GM12892 (cell line): ENCODE measurements at regions not wholly inside any gene's neighbourhood (a gene's known extent, or its start where the extent isn't known, plus 50 kb on each side); places are given as distances from the start of the nearest gene placed in this dataset.
"Not testable (repeated sequence)": the region's sequence is repeated elsewhere in the genome, so short reads cannot be mapped to it uniquely, and the experiment has no call there.

Experiments
- DNase-seq: peaks from one replicate; pipeline ENCODE4 v3.0.0; 2011; ENCODE audit not compliant: insufficient read length
- FAIRE-seq: peaks from 2 replicates; lab custom pipeline; 2011; peaks lifted over from hg19 to GRCh38; lab: Jason Lieb, UNC
- POLR2A ChIP-seq: IDR thresholded peaks from 2 replicates; pipeline ENCODE4 v1.6.1; 2011; ENCODE audit warnings: low read depth, low read length, control low read depth
- POLR2AphosphoS5 ChIP-seq: IDR thresholded peaks from 2 replicates; pipeline ENCODE4 v1.6.1; 2011; ENCODE audit warnings: low read depth, low read length, control low read depth
- TAF1 ChIP-seq: IDR thresholded peaks from 2 replicates; pipeline ENCODE4 v1.6.1; 2011; ENCODE audit warnings: low read depth, mild to moderate bottlenecking, control low read depth, low read length, borderline replicate concordance

GRCh38 chr9:115815786-115816185 is 337.8 kb upstream of the PAPPA start:
- FAIRE-seq (no peak), DNase-seq (no peak)
- TF ChIP-seq TAF1 (no peak), POLR2A (no peak), POLR2AphosphoS5 (no peak)

GRCh38 chr9:115818651-115819050 is 334.9 kb upstream of the PAPPA start:
- DNase-seq, FAIRE-seq: not testable (repeated sequence)

- DNase-seq (no peak), FAIRE-seq (no peak)
- TF ChIP-seq TAF1, result no peak
- TF ChIP-seq POLR2AphosphoS5, result no peak
Measured at GRCh38 chr9:115832031-115832430, 321.6 kb upstream of the PAPPA start.

GRCh38 chr9:115837618-115838017 is 316.0 kb upstream of the PAPPA start:
- no peak for DNase-seq
- TF ChIP-seq POLR2A (no peak), TAF1 (no peak), POLR2AphosphoS5 (no peak)

GRCh38 chr9:115838417-115838816 is 315.2 kb upstream of the PAPPA start:
- no peak for TF ChIP-seq POLR2A
- no peak for TF ChIP-seq TAF1
- TF ChIP-seq POLR2AphosphoS5, result no peak
- DNase-seq (no peak), FAIRE-seq (no peak)

More at GRCh38 chr9:115837618-115838017, 316.0 kb upstream of the PAPPA start:
- no peak for FAIRE-seq

GRCh38 chr9:115844433-115844832 is 309.2 kb upstream of the PAPPA start:
- not testable (repeated sequence) for FAIRE-seq, DNase-seq

GRCh38 chr9:115845648-115846312 is 307.8 kb upstream of the PAPPA start:
- FAIRE-seq, result no peak
- no peak for DNase-seq

GRCh38 chr9:115847216-115847615 is 306.4 kb upstream of the PAPPA start:
- FAIRE-seq, result no peak
- TF ChIP-seq POLR2AphosphoS5 (no peak), TAF1 (no peak), POLR2A (no peak)
- DNase-seq, result no peak

More at GRCh38 chr9:115845648-115846312, 307.8 kb upstream of the PAPPA start:
- no peak for TF ChIP-seq TAF1
- no peak for TF ChIP-seq POLR2A
- TF ChIP-seq POLR2AphosphoS5, result no peak

- DNase-seq, result no peak
- FAIRE-seq, result no peak
- TF ChIP-seq TAF1, result no peak
- no peak for TF ChIP-seq POLR2AphosphoS5
- no peak for TF ChIP-seq POLR2A
Measured at GRCh38 chr9:115849679-115850412, 303.7 kb upstream of the PAPPA start.

- FAIRE-seq, result no peak
- no peak for DNase-seq
- TF ChIP-seq POLR2A (no peak), POLR2AphosphoS5 (no peak), TAF1 (no peak)
Measured at GRCh38 chr9:115850548-115851304, 302.9 kb upstream of the PAPPA start.

GRCh38 chr9:115855458-115856133 is 298.0 kb upstream of the PAPPA start:
- FAIRE-seq (no peak), DNase-seq (no peak)
- no peak for TF ChIP-seq TAF1

GRCh38 chr9:115858421-115858820 is 295.2 kb upstream of the PAPPA start:
- not testable (repeated sequence) for DNase-seq, FAIRE-seq
